Aorta (tissue), 5 donors: ENCODE measurements at regions not wholly inside any gene's neighbourhood (a gene's known extent, or its start where the extent isn't known, plus 50 kb on each side); places are given as distances from the start of the nearest gene placed in this dataset.
"Not testable (repeated sequence)": the region's sequence is repeated elsewhere in the genome, so short reads cannot be mapped to it uniquely, and the experiment has no call there.

Experiments used
- ATAC-seq: fragments of 200-7000 bp; cut with Tn5 transposase; one replicate; pipeline ENCODE4 v1.9.1; 2022; ENCODE audit warnings: moderate library complexity; ENCODE audit not compliant: low FRiP score
- DNase-seq, 2 donors: peaks; one replicate each; pipeline ENCODE4 v3.0.0-alpha.2; 2020
- H3K27ac ChIP-seq, 2 donors: one replicate each; pipeline ENCODE4 v1.5.1; 2013; ENCODE audit warnings: low read length in 2 of 2, mild to moderate bottlenecking in 2 of 2, moderate library complexity in 2 of 2, control low read depth in 1 of 2, inconsistent platforms in 1 of 2, low read depth in 1 of 2
- H3K27me3 ChIP-seq, 2 donors: one replicate each; pipeline ENCODE4 v1.6.1; 2013; ENCODE audit warnings: control low read depth in 1 of 2, low read length in 1 of 2, mild to moderate bottlenecking in 1 of 2, moderate library complexity in 1 of 2; ENCODE audit not compliant: insufficient read depth in 2 of 2, control insufficient read depth in 1 of 2
- H3K36me3 ChIP-seq, 2 donors: one replicate each; pipeline ENCODE4 v1.6.1; 2013; ENCODE audit warnings: control low read depth in 1 of 2, low read length in 1 of 2, mild to moderate bottlenecking in 1 of 2; ENCODE audit not compliant: insufficient read depth in 2 of 2, control insufficient read depth in 1 of 2
- H3K4me1 ChIP-seq, 2 donors: one replicate each; pipeline ENCODE4 v1.6.1; 2013; ENCODE audit warnings: low read length in 2 of 2, control low read depth in 1 of 2, mild to moderate bottlenecking in 1 of 2, moderate library complexity in 1 of 2; ENCODE audit not compliant: insufficient read depth in 2 of 2, control insufficient read depth in 1 of 2
- H3K4me3 ChIP-seq, 2 donors: one replicate each; pipeline ENCODE4 v1.5.1; 2013; ENCODE audit warnings: low read length in 2 of 2, control low read depth in 1 of 2, mild to moderate bottlenecking in 1 of 2
- H3K9me3 ChIP-seq: one replicate; pipeline ENCODE4 v1.6.1; 2013; ENCODE audit warnings: mild to moderate bottlenecking, low read length; ENCODE audit not compliant: control insufficient read depth
- WGBS, 2 donors: extraction: QIAGEN DNeasy Blood & Tissue Kit; methylation state at CpG; one replicate each; pipeline ENCODE4 v1.1.7; 2013; 5-methylcytosine and 5-hydroxymethylcytosine counted together
- intact Hi-C, 2 donors: fragments of 100-400 bp; cut with DNase I; formaldehyde crosslinking; loops; one replicate each; pipeline versions ENCODE4 v1.14.2 to v1.15.0; 2022
- donor health status: healthy with polysubstance abuse.
- donor health status: Bipolar disorder and iron deficiency.
- donor health status: DM: no; HTN: no; CAD: no.
- donor health status: DM: no; HTN: no; CAD: no.
- donor health status: DM: yes; HTN: yes; CAD: no.

DNA sequence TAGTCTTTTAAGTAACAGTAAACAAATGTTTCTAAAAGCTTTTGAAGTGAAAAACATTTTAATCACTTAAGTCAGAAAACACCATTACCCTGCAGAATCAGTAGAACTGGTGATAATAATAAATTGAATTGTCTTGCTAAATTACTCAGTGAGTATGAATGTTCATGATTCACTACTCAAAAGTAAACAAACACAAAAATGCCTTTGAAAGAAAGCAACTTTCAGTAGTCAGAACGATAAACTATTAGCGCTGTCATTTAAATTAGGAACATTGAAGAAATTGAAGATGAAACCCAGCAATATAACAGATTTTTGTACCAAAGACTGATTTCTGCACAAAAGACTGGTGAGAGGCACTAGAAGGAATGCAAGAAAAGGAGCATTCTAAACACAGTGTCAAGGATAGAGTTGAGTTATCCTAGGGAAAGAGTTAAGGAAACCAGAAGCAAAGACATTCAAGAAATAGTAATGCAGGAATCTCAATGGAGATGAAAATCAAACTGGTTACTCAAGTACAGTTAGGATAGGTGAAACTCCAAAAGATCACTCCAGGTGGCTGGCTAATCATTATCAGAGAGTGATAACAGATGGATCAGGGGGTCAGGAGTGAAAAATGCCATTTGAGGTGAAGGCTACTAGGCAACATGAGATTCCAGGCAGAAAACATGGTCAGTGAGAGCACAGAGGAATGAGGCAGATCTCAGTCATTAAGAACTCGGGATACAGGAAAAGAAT lies 77.4 kb upstream of the ALG10 start:
- H3K27ac ChIP-seq, result no peak overlapping the region

DNA sequence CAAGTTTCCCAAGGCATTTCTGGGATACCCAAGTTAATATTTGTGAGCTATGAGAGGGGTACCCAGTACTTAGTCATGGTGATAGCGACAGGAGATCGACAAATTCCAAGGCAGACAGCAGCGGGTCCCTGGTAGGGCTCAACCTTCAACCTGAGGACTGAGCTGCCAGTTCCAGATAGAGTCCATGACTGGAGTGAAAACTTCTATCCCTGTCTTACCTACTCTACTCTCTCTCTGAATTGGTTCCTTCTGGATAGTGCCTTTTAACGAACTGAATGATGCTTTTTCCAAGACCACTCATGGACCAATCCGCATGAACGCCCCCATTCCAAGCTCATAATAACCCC lies 76.9 kb upstream of the ALG10 start:
- intact Hi-C loops, result no loop called here
- no peak for DNase-seq
- H3K4me3 ChIP-seq, result no peak overlapping the region
- WGBS, 2 donors, result 72 to 74% methylated on average over 6 of the region's 6 CpGs
- no peaks in the 10 kb centered on the region for H3K36me3 ChIP-seq
- no peaks in the 10 kb centered on the region for H3K4me1 ChIP-seq
- H3K9me3 ChIP-seq, result no peaks in the 10 kb centered on the region
- no peaks in the 10 kb centered on the region for H3K27me3 ChIP-seq
- ATAC-seq, result no peak
- no peak overlapping the region for H3K27ac ChIP-seq

More for the DNA sequence above, 77.4 kb upstream of the ALG10 start:
- Histone ChIP-seq H3K27me3 (no peaks in the 10 kb centered on the region), H3K9me3 (no peaks in the 10 kb centered on the region), H3K4me1 (no peaks in the 10 kb centered on the region), H3K36me3 (no peaks in the 10 kb centered on the region), H3K4me3 (no peak overlapping the region)
- intact Hi-C loops, result no loop called here
- DNase-seq (no peak), ATAC-seq (no peak)
- WGBS, 2 donors, result 77 to 78% methylated on average over 3 of the region's 3 CpGs

DNA sequence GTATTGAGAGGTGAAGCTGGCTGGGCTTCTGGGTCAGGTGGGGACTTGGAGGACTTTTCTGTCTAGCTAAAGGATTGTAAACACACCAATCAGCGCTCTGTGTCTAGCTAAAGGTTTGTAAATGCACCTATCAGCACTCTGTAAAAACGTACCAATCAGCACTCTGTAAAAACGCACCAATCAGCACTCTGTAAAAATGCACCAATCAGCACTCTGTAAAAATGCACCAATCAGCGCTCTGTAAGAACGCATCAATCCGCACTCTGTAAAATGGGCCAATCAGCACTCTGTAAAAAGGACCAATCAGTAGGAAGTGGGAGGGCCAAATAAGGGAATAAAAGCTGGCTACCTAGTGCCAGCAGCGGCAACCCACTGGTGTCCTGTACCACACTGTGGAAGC lies 56.1 kb upstream of the ALG10 start:
- DNase-seq, ATAC-seq, H3K27me3 ChIP-seq, H3K9me3 ChIP-seq, intact Hi-C loops, H3K4me3 ChIP-seq, H3K36me3 ChIP-seq, H3K4me1 ChIP-seq, H3K27ac ChIP-seq: not testable (repeated sequence)
- 88 to 90% methylated on average over 7 of the region's 7 CpGs for WGBS, 2 donors

DNA sequence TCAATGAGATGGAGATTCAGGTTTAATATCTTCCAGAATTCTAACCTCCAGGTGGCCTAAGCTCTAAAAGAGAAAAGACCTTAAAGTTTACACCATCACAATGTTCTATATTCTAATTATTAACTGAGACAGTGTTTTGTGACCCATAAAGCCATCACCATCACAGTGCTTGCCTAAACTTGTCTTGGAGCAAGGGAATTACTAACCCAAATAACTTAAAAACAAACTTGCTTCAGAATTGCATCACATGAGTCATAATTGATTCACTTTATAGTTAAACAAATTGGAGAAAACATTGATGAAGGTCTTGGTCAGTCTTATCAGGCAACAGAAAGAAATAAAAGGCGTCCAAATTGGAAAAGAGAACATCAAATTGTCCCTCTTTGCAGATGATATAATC lies 54.5 kb upstream of the ALG10 start:
- ATAC-seq, result no peak
- DNase-seq, result no peak
- H3K4me1 ChIP-seq, result no peaks in the 10 kb centered on the region
- H3K9me3 ChIP-seq, result no peaks in the 10 kb centered on the region
- intact Hi-C loops, result no loop called here
- WGBS, 2 donors, result 37 to 59% methylated on average over 1 of the region's 1 CpG
- H3K36me3 ChIP-seq, result no peaks in the 10 kb centered on the region
- H3K27ac ChIP-seq, result no peak overlapping the region
- no peaks in the 10 kb centered on the region for H3K27me3 ChIP-seq
- no peak overlapping the region for H3K4me3 ChIP-seq
